HEK293 (cell line): ENCODE measurements at regions not wholly inside any gene's neighbourhood (a gene's known extent, or its start where the extent isn't known, plus 50 kb on each side); places are given as distances from the start of the nearest gene placed in this dataset.

ENCODE experiments used
- CTCF ChIP-seq: fragments of 450-650 bp; formaldehyde crosslinking; IDR thresholded peaks from 2 replicates; pipeline ENCODE4 v1.5.1; 2016; ENCODE audit warnings: missing biosample characterization, missing genetic modification characterization
- PRDM4 ChIP-seq: fragments of 450-650 bp; formaldehyde crosslinking; IDR thresholded peaks from 2 replicates; pipeline ENCODE4 v1.5.1; 2017; ENCODE audit warnings: missing biosample characterization, missing genetic modification characterization
- RBAK ChIP-seq: fragments of 450-650 bp; formaldehyde crosslinking; IDR thresholded peaks from 2 replicates; pipeline ENCODE4 v1.5.1; 2016; ENCODE audit warnings: missing biosample characterization, missing genetic modification characterization
- REPIN1 ChIP-seq: fragments of 450-650 bp; formaldehyde crosslinking; IDR thresholded peaks from 2 replicates; pipeline ENCODE4 v1.5.1; 2017; ENCODE audit warnings: missing biosample characterization, missing genetic modification characterization, low read depth
- REST ChIP-seq: fragments of 450-650 bp; formaldehyde crosslinking; IDR thresholded peaks from 2 replicates; pipeline ENCODE4 v1.5.1; 2016; ENCODE audit warnings: missing biosample characterization, missing genetic modification characterization
- ZBTB49 ChIP-seq: fragments of 450-650 bp; formaldehyde crosslinking; IDR thresholded peaks from 2 replicates; pipeline ENCODE4 v1.5.1; 2016; ENCODE audit warnings: missing biosample characterization, missing genetic modification characterization, low read depth
- ZNF155 ChIP-seq: fragments of 450-650 bp; formaldehyde crosslinking; IDR thresholded peaks from 2 replicates; pipeline ENCODE4 v1.5.1; 2016; ENCODE audit warnings: missing biosample characterization, missing genetic modification characterization
- ZNF335 ChIP-seq: fragments of 450-650 bp; formaldehyde crosslinking; conservative IDR thresholded peaks from 2 replicates; pipeline ENCODE4 v1.5.1; 2016; ENCODE audit warnings: missing biosample characterization, missing genetic modification characterization
- ZNF473 ChIP-seq: fragments of 450-650 bp; formaldehyde crosslinking; IDR thresholded peaks from 2 replicates; pipeline ENCODE4 v1.5.1; 2017; ENCODE audit warnings: missing biosample characterization, missing genetic modification characterization
- ZNF830 ChIP-seq: fragments of 450-650 bp; IDR thresholded peaks from 2 replicates; pipeline ENCODE4 v1.5.0; 2018; ENCODE audit warnings: missing biosample characterization, missing genetic modification characterization, low read depth, mild to moderate bottlenecking, moderate library complexity
- ZSCAN16 ChIP-seq: fragments of 450-650 bp; formaldehyde crosslinking; IDR thresholded peaks from 2 replicates; pipeline ENCODE4 v1.5.1; 2016; ENCODE audit warnings: missing biosample characterization, missing genetic modification characterization
- ZSCAN30 ChIP-seq: fragments of 450-650 bp; IDR thresholded peaks from 2 replicates; pipeline ENCODE4 v1.5.1; 2018; ENCODE audit warnings: missing biosample characterization, mild to moderate bottlenecking, missing genetic modification characterization, moderate library complexity

- TF ChIP-seq REPIN1 (tag by site-specific recombination) = no peak
- TF ChIP-seq REST (tag by site-specific recombination) = no peak
- no peak for TF ChIP-seq RBAK (tag by site-specific recombination)
- no peak for TF ChIP-seq CTCF
- no peak for TF ChIP-seq ZBTB49 (tag by site-specific recombination)
- TF ChIP-seq ZSCAN16 (tag by site-specific recombination) = no peak
- no peak for TF ChIP-seq ZNF473
- TF ChIP-seq ZNF830 (tag by site-specific recombination) = no peak
- TF ChIP-seq ZSCAN30 (tag by site-specific recombination) = no peak
- no peak for TF ChIP-seq PRDM4 (tag by site-specific recombination)
- no peak for TF ChIP-seq ZNF155
- TF ChIP-seq ZNF335 = no peak
These were observed 279.8 kb upstream of the DACH1 start for GRCh38 chr13:72146816-72147215.
